Frontal cortex (tissue), 3 donors: ENCODE measurements at regions not wholly inside any gene's neighbourhood (a gene's known extent, or its start where the extent isn't known, plus 50 kb on each side); places are given as distances from the start of the nearest gene placed in this dataset.
"Not testable (repeated sequence)": the region's sequence is repeated elsewhere in the genome, so short reads cannot be mapped to it uniquely, and the experiment has no call there.

ENCODE experiments used
- DNase-seq, 2 donors: peaks; one replicate each; pipeline ENCODE4 v3.0.0; 2012; ENCODE audit warnings: low spot score in 2 of 2
- FAIRE-seq: peaks from 2 replicates; lab custom pipeline; 2012; peaks lifted over from hg19 to GRCh38; lab: Jason Lieb, UNC
- donor health status: control.
- donor health status: control.
- donor health status: control.

DNA sequence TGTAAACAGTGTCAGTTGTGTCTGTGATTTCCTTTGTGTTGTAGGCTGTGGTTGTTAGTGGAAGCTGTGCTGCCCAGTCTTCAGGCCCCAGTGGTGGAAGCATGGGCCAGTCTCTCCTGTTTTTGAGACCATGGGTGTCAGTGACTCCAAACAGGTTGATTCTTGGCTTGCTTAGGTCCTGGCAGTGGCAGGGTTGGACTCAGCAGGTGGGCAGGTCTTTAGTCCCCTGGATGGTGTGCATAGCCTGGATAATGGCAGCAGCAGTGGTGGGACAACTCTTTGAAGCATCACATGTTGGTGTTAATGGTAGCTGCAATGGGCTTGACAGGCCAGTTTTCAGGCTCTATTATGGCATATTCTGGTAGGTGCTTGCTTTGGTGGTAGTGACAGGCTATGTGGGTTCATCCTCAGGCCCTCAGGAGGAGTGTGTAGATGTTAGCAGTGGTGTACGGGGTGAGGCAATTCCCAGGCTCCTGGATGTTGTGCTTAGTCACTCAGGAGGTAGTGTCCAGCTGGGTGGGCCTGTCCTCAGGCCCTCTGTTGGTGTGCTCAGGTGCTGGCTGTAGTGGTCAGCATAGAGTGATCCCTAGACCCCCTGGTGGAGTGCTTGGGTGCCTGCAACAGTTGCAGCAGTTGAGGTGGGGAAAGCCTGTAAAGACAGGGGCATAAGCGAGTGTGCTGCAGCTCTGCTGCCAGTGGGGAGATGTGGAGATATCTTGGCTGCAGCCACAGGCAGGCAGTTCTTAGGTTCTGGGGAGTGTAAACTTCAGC lies 596.7 kb downstream of the PDCD6IP start:
- FAIRE-seq, result no peak
- DNase-seq, result no peak

- FAIRE-seq (no peak), DNase-seq (no peak)
Measured at GRCh38 chr3:34396288-34396687, 597.9 kb downstream of the PDCD6IP start.

GRCh38 chr3:34396956-34397355 lies 598.5 kb downstream of the PDCD6IP start:
- FAIRE-seq, result no peak
- DNase-seq, result no peak

GRCh38 chr3:34399401-34399800 lies 601.0 kb downstream of the PDCD6IP start:
- DNase-seq (no peak), FAIRE-seq (no peak)

GRCh38 chr3:34405159-34405558 lies 606.7 kb downstream of the PDCD6IP start:
- FAIRE-seq (no peak), DNase-seq (no peak)

DNA sequence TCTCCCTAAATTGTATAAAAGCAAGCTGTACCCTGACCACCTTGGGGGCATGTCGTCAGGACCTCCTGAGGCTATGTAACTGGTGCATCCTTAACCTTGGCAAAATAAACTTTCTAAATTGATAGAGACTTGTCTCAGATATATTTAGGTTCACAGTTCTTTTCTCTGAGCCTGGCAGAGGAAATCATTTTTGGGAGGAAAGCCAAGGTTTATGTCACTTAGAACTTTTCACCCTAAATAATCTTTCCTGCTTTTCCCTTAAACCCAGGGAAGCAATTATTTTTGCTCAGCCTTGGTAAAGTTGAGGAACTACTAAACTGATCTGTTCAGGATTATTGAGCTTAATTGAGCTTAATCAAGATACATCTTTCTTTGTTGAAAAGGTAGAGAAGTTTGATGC lies 608.9 kb downstream of the PDCD6IP start:
- FAIRE-seq, result no peak
- DNase-seq, result no peak

GRCh38 chr3:34408088-34408487 lies 609.7 kb downstream of the PDCD6IP start:
- DNase-seq, result no peak
- no peak for FAIRE-seq

- FAIRE-seq (no peak), DNase-seq (no peak)
Measured at GRCh38 chr3:34411596-34411995, 613.2 kb downstream of the PDCD6IP start.

GRCh38 chr3:34419801-34420200 lies 621.4 kb downstream of the PDCD6IP start:
- FAIRE-seq (no peak), DNase-seq (no peak)

DNA sequence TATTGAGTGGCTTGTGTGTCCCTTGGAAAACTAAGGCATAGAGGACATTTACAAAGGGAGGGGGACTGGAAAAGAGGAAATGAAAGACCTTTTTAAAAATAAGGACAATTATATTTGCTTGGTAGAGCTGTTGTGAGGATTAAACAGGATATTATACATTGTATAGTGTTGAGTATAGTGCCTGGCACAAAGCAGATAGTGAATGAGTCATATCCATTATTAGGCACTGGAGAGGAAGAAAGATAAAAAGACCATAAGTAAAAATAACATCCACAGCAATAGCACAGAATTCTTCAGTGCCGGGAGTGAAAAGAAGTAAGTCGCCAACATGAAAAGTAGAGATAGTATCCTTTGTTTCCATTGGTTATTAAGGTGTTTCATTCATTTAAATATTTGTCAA lies 623.3 kb downstream of the PDCD6IP start:
- DNase-seq, result no peak
- FAIRE-seq, result no peak

DNA sequence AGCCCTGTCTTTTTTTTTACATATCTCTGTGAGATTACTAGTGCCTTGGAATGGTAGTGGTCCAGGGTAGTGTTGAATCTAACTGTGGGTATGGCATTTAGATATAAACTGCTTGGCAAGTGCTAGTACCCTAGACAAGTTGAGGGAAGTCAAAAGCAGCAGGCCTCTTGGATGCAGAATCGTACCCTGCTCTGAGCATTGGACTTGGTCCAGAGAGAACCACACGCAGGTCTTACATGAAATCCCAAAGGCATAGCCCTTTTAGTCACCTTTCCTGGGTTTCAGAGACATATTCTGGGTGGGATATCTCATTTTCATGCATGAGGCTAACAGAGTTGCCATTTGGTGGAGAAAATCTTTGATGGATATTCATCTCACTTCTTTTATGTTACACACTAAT lies 641.4 kb downstream of the PDCD6IP start:
- FAIRE-seq, result no peak
- no peak for DNase-seq

DNA sequence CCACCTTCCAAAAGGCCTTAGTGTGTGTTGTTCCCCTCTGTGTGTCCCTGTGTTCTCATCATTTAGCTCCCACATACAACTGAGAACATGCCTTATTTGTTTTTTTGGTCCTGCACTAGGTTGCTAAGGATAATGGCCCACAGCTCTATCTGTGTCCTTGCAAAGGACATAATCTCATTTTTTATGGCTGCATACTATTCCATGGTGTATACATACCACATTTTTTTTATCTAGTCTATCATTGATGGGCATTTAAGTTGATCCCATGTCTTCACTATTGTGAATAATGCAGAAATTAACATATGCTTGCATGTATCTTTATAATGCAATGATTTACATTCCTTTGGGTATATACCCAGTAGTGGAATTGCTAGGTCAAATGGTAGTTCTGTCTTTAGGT lies 645.7 kb downstream of the PDCD6IP start:
- FAIRE-seq (no peak), DNase-seq (no peak)

DNA sequence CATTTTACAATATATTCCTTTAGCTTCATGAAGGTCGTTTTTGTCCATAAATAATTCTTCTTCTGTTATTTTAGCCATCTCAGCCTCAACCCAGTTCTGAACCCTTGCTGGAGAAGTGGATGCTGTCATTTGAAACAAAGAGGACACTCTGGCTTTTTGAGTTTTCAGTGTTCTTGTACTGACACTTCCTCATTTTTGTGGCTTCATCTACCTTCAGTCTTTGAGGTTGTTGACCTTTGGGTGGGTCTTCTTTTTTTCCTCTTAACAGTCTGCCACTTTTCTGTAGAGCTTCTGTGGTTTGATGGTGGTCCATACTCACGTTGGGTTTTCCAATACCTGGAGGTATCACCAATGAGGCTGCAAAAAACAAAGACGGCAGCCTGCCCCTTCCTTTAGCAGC lies 650.9 kb downstream of the PDCD6IP start:
- FAIRE-seq, result no peak

GRCh38 chr3:34463414-34463813 lies 665.0 kb downstream of the PDCD6IP start:
- no peak for DNase-seq
- FAIRE-seq, result no peak

More for the DNA sequence above, 650.9 kb downstream of the PDCD6IP start:
- DNase-seq, result no peak

- DNase-seq, result no peak
- no peak for FAIRE-seq
Measured at GRCh38 chr3:34464646-34465045, 666.2 kb downstream of the PDCD6IP start.

- DNase-seq (no peak), FAIRE-seq (no peak)
Measured at GRCh38 chr3:34475851-34476250, 677.4 kb downstream of the PDCD6IP start.

DNA sequence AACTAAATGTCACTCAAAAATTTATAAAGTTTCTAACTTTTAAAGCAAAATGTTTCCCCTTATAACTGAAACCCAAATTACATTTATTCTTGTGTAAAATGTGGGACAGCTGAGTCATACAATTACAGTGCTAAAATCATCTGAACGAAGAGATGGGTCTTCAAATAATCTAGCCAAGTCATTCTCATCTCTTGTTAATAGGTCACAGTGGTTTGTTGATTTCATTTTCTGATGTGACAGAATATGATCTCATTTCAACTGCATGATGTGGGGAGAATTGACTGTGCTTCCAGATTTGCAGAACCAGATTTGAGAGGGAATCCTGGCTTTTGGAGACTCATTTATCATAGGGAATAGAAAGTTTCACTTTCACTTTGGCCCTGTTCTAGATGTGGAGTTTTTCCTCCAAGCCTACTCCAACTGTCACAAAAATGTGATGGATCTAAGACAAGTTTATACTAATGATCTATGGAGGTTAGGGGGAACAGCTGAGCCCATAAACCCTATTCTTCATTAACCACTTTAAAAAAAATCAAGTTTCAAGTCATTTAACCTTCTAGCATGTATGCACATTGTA lies 685.0 kb downstream of the PDCD6IP start:
- DNase-seq (no peak), FAIRE-seq (no peak)

- DNase-seq (no peak), FAIRE-seq (no peak)
Measured at GRCh38 chr3:34504366-34504765, 705.9 kb downstream of the PDCD6IP start.

DNA sequence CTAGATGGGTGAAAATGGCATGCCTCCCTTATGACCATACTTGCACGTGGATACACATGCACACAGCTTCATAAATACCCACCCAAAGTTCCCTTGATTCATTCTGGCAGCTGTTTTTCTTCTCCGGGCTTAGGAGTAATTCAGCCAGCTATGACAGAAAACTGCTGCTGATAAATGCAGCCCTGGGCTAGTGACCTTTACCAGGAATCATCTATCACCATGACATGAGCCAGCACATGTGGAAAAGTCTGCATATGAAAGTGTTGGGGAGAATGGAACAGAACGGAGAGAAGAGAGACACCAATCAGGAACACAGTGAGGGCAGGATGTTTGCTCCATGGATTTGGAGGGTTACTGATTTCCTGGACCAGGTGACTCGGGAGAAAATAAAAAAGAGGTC lies 706.3 kb downstream of the PDCD6IP start:
- FAIRE-seq (no peak), DNase-seq (no peak)

- FAIRE-seq, result no peak
Measured at GRCh38 chr3:34508732-34509131, 710.3 kb downstream of the PDCD6IP start.

DNA sequence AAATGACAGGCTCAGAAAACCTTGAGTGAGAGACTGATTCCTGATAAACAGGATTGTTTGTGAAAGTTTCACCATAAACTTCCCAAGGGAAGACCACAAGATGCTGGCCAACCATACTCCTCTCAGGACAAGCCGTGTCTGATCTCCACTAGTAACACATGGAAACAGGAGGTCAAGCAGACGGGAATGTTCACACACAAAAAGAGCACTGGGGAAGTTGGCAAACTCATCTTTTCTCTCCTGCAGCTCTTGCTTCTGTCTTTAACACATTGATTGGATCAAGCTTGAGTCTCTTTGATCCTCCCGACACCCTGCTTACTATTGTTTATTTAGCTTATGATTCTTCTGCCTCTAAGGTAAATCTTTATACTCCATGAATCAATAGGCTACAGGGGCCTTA lies 713.5 kb downstream of the PDCD6IP start:
- FAIRE-seq (no peak), DNase-seq (no peak)

More at GRCh38 chr3:34508732-34509131, 710.3 kb downstream of the PDCD6IP start:
- DNase-seq, result no peak

DNA sequence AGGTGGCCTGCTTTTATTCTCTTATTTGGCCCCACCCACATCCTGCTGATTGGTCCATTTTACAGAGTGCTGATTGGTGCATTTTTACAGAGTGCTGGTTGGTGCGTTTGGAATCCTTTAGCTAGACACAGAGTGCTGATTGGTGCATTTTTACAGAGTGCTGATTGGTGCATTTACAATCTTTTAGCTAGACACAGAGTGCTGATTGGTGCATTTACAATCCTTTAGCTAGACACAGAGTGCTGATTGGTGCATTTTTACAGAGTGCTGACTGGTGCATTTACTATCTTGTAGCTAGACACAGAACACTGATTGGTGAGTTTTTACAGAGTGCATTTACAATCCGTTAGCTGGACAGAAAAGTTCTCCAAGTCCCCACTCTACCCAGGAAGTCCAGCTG lies 720.6 kb downstream of the PDCD6IP start:
- not testable (repeated sequence) for DNase-seq, FAIRE-seq
